ENCODE measurements at regions not wholly inside any gene's neighbourhood (a gene's known extent, or its start where the extent isn't known, plus 50 kb on each side); places are given as distances from the start of the nearest gene placed in this dataset.

GRCh38 chr20:51221791-51222408 is 199.0 kb upstream of the KCNG1 start:
- intact Hi-C loops (cut with micrococcal nuclease) (loop anchor here (2.0 kb wide), 1 partner anchor 85 kb away; no protein-coding TSS in a partner anchor), dilution Hi-C loops (cut with HindIII; ENCODE audit: low sequenced_read_pairs, unreplicated experiment) (no loop called here)
- peak overlapping the region; percentile 66 for H2AK9ac ChIP-seq (replicated peaks; ENCODE audit: low read depth, low read length, poor library complexity)

More at GRCh38 chr20:51221791-51222408, 199.0 kb upstream of the KCNG1 start:
- peak overlapping the region; percentile 6; the same call in 1 of the 2 replicates for H3K27ac ChIP-seq (ENCODE audit: insufficient read depth, low read length)
- in situ Hi-C loops (cut with MboI; ENCODE audit: low sequenced_read_pairs), result no loop called here
- peak overlapping the region; percentile 7 for H2BK20ac ChIP-seq (ENCODE audit: low read depth, low read length)
- H3K4me2 ChIP-seq (ENCODE audit: low read depth, low read length), result peak overlapping the region; percentile 30
- peak overlapping the region; percentile 26; the same call in 1 of the 2 replicates for H3K23ac ChIP-seq (ENCODE audit: low read depth, low read length)
- TF ChIP-seq MAFK (IDR thresholded peaks at IDR 0.05; ENCODE audit: low read depth, low read length) (no peak), RFX5 (IDR thresholded peaks at IDR 0.05; ENCODE audit: low read depth, low read length) (no peak), BHLHE40 (IDR thresholded peaks at IDR 0.05; ENCODE audit: low read depth, low read length) (no peak), CEBPB (IDR thresholded peaks at IDR 0.05; ENCODE audit: low read depth, low read length) (peak; percentile 90), RCOR1 (IDR thresholded peaks at IDR 0.05; ENCODE audit: insufficient replicate concordance, low read length) (no peak), USF2 (IDR thresholded peaks at IDR 0.05; ENCODE audit: low read depth, low read length) (no peak)
- no peak overlapping the region for H3K56ac ChIP-seq (ENCODE audit: extremely low read depth, insufficient read depth, low read length)
- peak overlapping the region; percentile 80 for H4K91ac ChIP-seq (ENCODE audit: insufficient read depth, low read depth, low read length)
- H2AK5ac ChIP-seq (ENCODE audit: low read depth, low read length), result no peak overlapping the region
- no peaks in the 10 kb centered on the region for H3K4me1 ChIP-seq (ENCODE audit: control insufficient read depth, insufficient read depth, low read length)
- ATAC-seq (ENCODE audit: low read depth) (peak; percentile 80), DNase-seq (peak; percentile 68)
- H2AFZ ChIP-seq (replicated peaks; ENCODE audit: low read length, poor library complexity), result peak overlapping the region; percentile 71
- no TSS peak for BruUV-seq (replicated peaks)
- H3K27me3 ChIP-seq (ENCODE audit: control insufficient read depth, insufficient read depth, low read length), result peaks cover 19% of the 10 kb centered on the region
- H3K79me1 ChIP-seq (ENCODE audit: low read depth in 1 of 2, low read length in 2 of 2), result no peaks in the 10 kb centered on the region
- peak overlapping the region; percentile 67 for H2BK120ac ChIP-seq (ENCODE audit: low read depth, low read length)
- no peaks in the 10 kb centered on the region for H3K9me1 ChIP-seq (ENCODE audit: insufficient read depth, low read length)
- WGBS, 2 experiments (ENCODE audit: extremely low coverage in 2 of 2, insufficient read length in 1 of 2), result 6% methylated on average over 4 of the region's 15 CpGs; no CpG with 5 or more reads in 1 of the 2 experiments
- H3K36me3 ChIP-seq (ENCODE audit: control insufficient read depth, insufficient read depth, low read length), result no peaks in the 10 kb centered on the region
- H3K14ac ChIP-seq (replicated peaks; ENCODE audit: low read depth, low read length), result peak overlapping the region; percentile 46
- H3K18ac ChIP-seq (ENCODE audit: low read depth, low read length), result no peak overlapping the region; the same call in 1 of the 2 replicates
- peaks cover 8% of the 10 kb centered on the region for H3K9me3 ChIP-seq (ENCODE audit: control insufficient read depth, insufficient read depth, low read length)
- H2BK5ac ChIP-seq (ENCODE audit: low read depth, low read length, poor library complexity, severe bottlenecking), result no peak overlapping the region
- H2BK15ac ChIP-seq (ENCODE audit: low read depth, low read length), result peak overlapping the region; percentile 45; the same call in 2 of the 3 replicates
- H4K8ac ChIP-seq (ENCODE audit: low read depth in 2 of 2, low read length in 2 of 2), result peak overlapping the region; percentile 29 to 81; a peak in 3 of 4 replicates
- H4K20me1 ChIP-seq (ENCODE audit: insufficient read depth, low read length), result no peaks in the 10 kb centered on the region
- H3K9ac ChIP-seq (ENCODE audit: low read depth, low read length), result peak overlapping the region; percentile 3; the same call in 1 of the 2 replicates
- H4K5ac ChIP-seq (ENCODE audit: low read depth, low read length), result peak overlapping the region; percentile 19; the same call in 1 of the 2 replicates
- ChIA-PET CTCF (no interaction called here), POLR2A (ENCODE audit: unreplicated experiment) (no interaction called here)
- H3K4me3 ChIP-seq (ENCODE audit: insufficient read depth, low read depth, low read length), result no peak overlapping the region
- peak overlapping the region; percentile 69 for H3K4ac ChIP-seq (ENCODE audit: low read depth, low read length)

Data from IMR-90 (cell line).